GM12891 (cell line): ENCODE measurements at regions not wholly inside any gene's neighbourhood (a gene's known extent, or its start where the extent isn't known, plus 50 kb on each side); places are given as distances from the start of the nearest gene placed in this dataset.

ENCODE experiments used
- PAX5 ChIP-seq: IDR thresholded peaks from 2 replicates; pipeline ENCODE4 v1.6.1; 2011; ENCODE audit warnings: low read length, moderate library complexity, mild to moderate bottlenecking; ENCODE audit not compliant: insufficient read depth, severe bottlenecking
- POLR2A ChIP-seq: IDR thresholded peaks from 2 replicates; pipeline ENCODE4 v1.6.1; 2011; ENCODE audit warnings: low read depth, low read length, control low read depth
- POLR2AphosphoS5 ChIP-seq: IDR thresholded peaks from 2 replicates; pipeline ENCODE4 v1.6.1; 2011; ENCODE audit warnings: low read depth, low read length, control low read depth
- TAF1 ChIP-seq: IDR thresholded peaks from 2 replicates; pipeline ENCODE4 v1.6.1; 2011; ENCODE audit warnings: low read depth, low read length, control low read depth

DNA sequence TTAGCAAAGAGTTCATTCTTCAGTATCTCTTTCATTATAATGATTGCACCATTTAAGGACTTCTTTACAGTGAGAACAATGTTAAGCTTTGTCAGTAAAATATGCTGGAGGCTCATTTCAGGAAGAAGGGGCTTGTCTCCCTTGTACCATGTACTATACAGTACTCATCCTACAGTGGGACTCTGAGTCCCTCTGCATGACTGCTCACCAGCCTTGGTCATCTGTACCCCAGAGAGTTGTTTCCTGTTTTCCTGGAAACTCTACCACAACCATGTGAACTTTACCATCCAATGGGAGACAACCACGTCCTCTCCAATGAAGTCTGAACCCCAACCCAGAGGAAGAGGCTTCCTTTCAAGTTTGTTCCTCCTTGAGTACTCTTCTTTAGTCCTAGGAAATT is 1171.1 kb upstream of the CRIM1 start:
- TF ChIP-seq POLR2A, result no peak
- no peak for TF ChIP-seq TAF1
- TF ChIP-seq POLR2AphosphoS5, result no peak
- no peak for TF ChIP-seq PAX5
